SK-N-SH (cell line): ENCODE measurements at regions not wholly inside any gene's neighbourhood (a gene's known extent, or its start where the extent isn't known, plus 50 kb on each side); places are given as distances from the start of the nearest gene placed in this dataset.

Experiments used
- CTCF ChIA-PET: fragments of 300-600, 350-600 bp; formaldehyde crosslinking; extraction: SDS; loops from one replicate; lab custom pipeline; 2021; lab: Yijun Ruan, JAX
- POLR2A ChIA-PET: fragments of 350-600 bp; sonication (Branson Sonifier 250); formaldehyde crosslinking; extraction: SDS; loops from one replicate; lab custom pipeline; 2020; ENCODE audit warnings: antibody characterized with exemption, inconsistent platforms; lab: Yijun Ruan, JAX
- DNase-seq: peaks from one replicate; pipeline ENCODE4 v3.0.0; 2012
- H2AFZ ChIP-seq: fragments of 200-600 bp; sonication (generic); 2 replicates; pipeline ENCODE4 v1.8.1; 2016; ENCODE audit warnings: antibody characterized with exemption, mild to moderate bottlenecking, low read depth
- H3F3A ChIP-seq: fragments of 200-600 bp; sonication (generic); replicated peaks from 2 replicates; pipeline ENCODE3; 2016; ENCODE audit warnings: antibody characterized with exemption, mild to moderate bottlenecking; ENCODE audit not compliant: insufficient read depth
- H3K27ac ChIP-seq, 2 experiments: fragments of 200-500 bp in 1 of 2; fragments of 200-600 bp in 1 of 2; sonication (Bioruptor generic) in 1 of 2; sonication (generic), shearing (Covaris generic) in 1 of 2; 2 replicates each; pipeline versions ENCODE4 v1.5.1 to v1.6.1; 2014 to 2016; ENCODE audit warnings: low read depth in 2 of 2, inconsistent platforms in 1 of 2, low read length in 1 of 2, mild to moderate bottlenecking in 1 of 2, mixed read lengths in 1 of 2
- H3K27me3 ChIP-seq: fragments of 200-600 bp; sonication (generic), shearing (Covaris generic); 2 replicates; pipeline ENCODE4 v1.6.1; 2016; ENCODE audit warnings: mixed run types; ENCODE audit not compliant: insufficient read depth
- H3K36me3 ChIP-seq, 2 experiments: fragments of 200-500 bp in 1 of 2; fragments of 200-600 bp in 1 of 2; sonication (Bioruptor generic) in 1 of 2; sonication (generic) in 1 of 2; replicated peaks in 1 of 2; 2 replicates each; pipeline versions ENCODE3 to v1.5.1; 2014 to 2016; ENCODE audit warnings: low read length in 1 of 2, mild to moderate bottlenecking in 1 of 2; ENCODE audit not compliant: insufficient read depth in 2 of 2, control insufficient read depth in 1 of 2
- H3K4me1 ChIP-seq, 2 experiments: fragments of 200-500 bp in 1 of 2; fragments of 200-600 bp in 1 of 2; sonication (Bioruptor generic) in 1 of 2; sonication (generic), shearing (Covaris generic) in 1 of 2; 2 replicates each; pipeline versions ENCODE4 v1.5.1 to v1.6.1; 2014 to 2016; ENCODE audit warnings: low read depth in 1 of 2, low read length in 1 of 2, mixed run types in 1 of 2; ENCODE audit not compliant: insufficient read depth in 2 of 2, control insufficient read depth in 1 of 2
- H3K4me2 ChIP-seq: fragments of 200-600 bp; sonication (generic), shearing (Covaris generic); 2 replicates; pipeline ENCODE4 v1.6.1; 2017; ENCODE audit warnings: mixed run types
- H3K4me3 ChIP-seq, 2 experiments: fragments of 200-500 bp in 1 of 2; fragments of 200-600 bp in 1 of 2; sonication (Bioruptor generic) in 1 of 2; sonication (generic), shearing (Covaris generic) in 1 of 2; 2 replicates each; pipeline versions ENCODE4 v1.5.1 to v1.8.1; 2014 to 2016; ENCODE audit warnings: low read depth in 2 of 2, inconsistent platforms in 1 of 2, low read length in 1 of 2, mild to moderate bottlenecking in 1 of 2, mixed read lengths in 1 of 2, moderate library complexity in 1 of 2
- H3K79me2 ChIP-seq: fragments of 200-600 bp; sonication (generic); 2 replicates; pipeline ENCODE4 v1.8.1; 2017; ENCODE audit warnings: mild to moderate bottlenecking; ENCODE audit not compliant: insufficient read depth
- H3K9ac ChIP-seq: fragments of 200-600 bp; sonication (generic); 2 replicates; pipeline ENCODE4 v1.6.1; 2017; ENCODE audit warnings: mixed run types
- H3K9me2 ChIP-seq: fragments of 200-600 bp; sonication (generic); 2 replicates; pipeline ENCODE4 v1.6.1; 2017; ENCODE audit warnings: mixed run types
- H3K9me3 ChIP-seq: fragments of 200-600 bp; sonication (generic); 2 replicates; pipeline ENCODE4 v1.6.1; 2017; ENCODE audit warnings: mixed run types, mild to moderate bottlenecking, moderate library complexity
- H4K20me1 ChIP-seq: fragments of 200-600 bp; sonication (generic); 2 replicates; pipeline ENCODE4 v1.6.1; 2017; ENCODE audit warnings: mild to moderate bottlenecking, mixed run types; ENCODE audit not compliant: insufficient read depth
- CTCF ChIP-seq: fragments of 200-600 bp; sonication (generic); IDR thresholded peaks from 2 replicates; pipeline ENCODE4 v1.6.1; 2017; ENCODE audit warnings: antibody characterized with exemption, mild to moderate bottlenecking, moderate library complexity
- EZH2phosphoT487 ChIP-seq: fragments of 200-600 bp; sonication (generic); IDR thresholded peaks from 2 replicates; pipeline ENCODE4 v1.6.1; 2017; ENCODE audit warnings: low read depth, mixed run types, mild to moderate bottlenecking, antibody characterized with exemption, moderate library complexity, borderline replicate concordance
- FOSL2 ChIP-seq: IDR thresholded peaks from 2 replicates; pipeline ENCODE4 v1.4.0; 2012; ENCODE audit warnings: low read depth, mild to moderate bottlenecking, moderate library complexity, borderline replicate concordance
- FOXM1 ChIP-seq: IDR thresholded peaks from 2 replicates; pipeline ENCODE4 v1.4.0; 2012; ENCODE audit warnings: low read depth, mild to moderate bottlenecking
- GABPA ChIP-seq: IDR thresholded peaks from 2 replicates; pipeline ENCODE4 v1.4.0; 2012; ENCODE audit warnings: low read depth, mild to moderate bottlenecking
- GATA2 ChIP-seq: sonication (generic); formaldehyde crosslinking; IDR thresholded peaks from 2 replicates; pipeline ENCODE4 v1.5.0; 2020; ENCODE audit warnings: mild to moderate bottlenecking, missing genetic modification reagents
- IRF3 ChIP-seq: fragments of 150-350 bp; IDR thresholded peaks from 2 replicates; pipeline ENCODE4 v1.6.1; 2016; ENCODE audit warnings: mild to moderate bottlenecking, low read depth, low read length
- JUND ChIP-seq: IDR thresholded peaks from 2 replicates; pipeline ENCODE4 v1.4.0; 2012
- MAX ChIP-seq: IDR thresholded peaks from 2 replicates; pipeline ENCODE4 v1.4.0; 2012; ENCODE audit warnings: low read depth
- MEF2A ChIP-seq: IDR thresholded peaks from 2 replicates; pipeline ENCODE4 v1.4.0; 2012; ENCODE audit warnings: low read depth, borderline replicate concordance
- NFIC ChIP-seq: IDR thresholded peaks from 2 replicates; pipeline ENCODE4 v1.4.0; 2012; ENCODE audit warnings: borderline replicate concordance
- NRF1 ChIP-seq: IDR thresholded peaks from 2 replicates; pipeline ENCODE4 v1.6.1; 2012; ENCODE audit warnings: low read depth, mild to moderate bottlenecking, low read length
- POLR2AphosphoS5 ChIP-seq: IDR thresholded peaks from 2 replicates; pipeline ENCODE4 v1.6.1; 2012; ENCODE audit warnings: low read depth, low read length
- TCF12 ChIP-seq: IDR thresholded peaks from 2 replicates; pipeline ENCODE4 v1.4.0; 2012
- TEAD4 ChIP-seq: IDR thresholded peaks from 2 replicates; pipeline ENCODE4 v1.4.0; 2012; ENCODE audit warnings: mild to moderate bottlenecking, borderline replicate concordance; ENCODE audit not compliant: insufficient read depth
- USF1 ChIP-seq: IDR thresholded peaks from 2 replicates; pipeline ENCODE4 v1.4.0; 2012; ENCODE audit warnings: low read depth, borderline replicate concordance
- YY1 ChIP-seq: IDR thresholded peaks from 2 replicates; pipeline ENCODE4 v1.4.0; 2012; ENCODE audit warnings: low read depth, mild to moderate bottlenecking
- ZBTB33 ChIP-seq: IDR thresholded peaks from 2 replicates; pipeline ENCODE4 v1.4.0; 2012; ENCODE audit warnings: low read depth, borderline replicate concordance
- WGBS: methylation state at CpG from one replicate; pipeline ENCODE4 v1.1.6; 2017; ENCODE audit warnings: low lambda C conversion rate; 5-methylcytosine and 5-hydroxymethylcytosine counted together

- ChIA-PET CTCF (no interaction called here), POLR2A (no interaction called here)
- H3K27ac ChIP-seq: no peak overlapping the region
- no peak overlapping the region for H3K4me2 ChIP-seq
- DNase-seq: no peak
- no peaks in the 10 kb centered on the region for H3F3A ChIP-seq
- H3K27me3 ChIP-seq: no peaks in the 10 kb centered on the region
- TF ChIP-seq MEF2A: no peak
- no peak for TF ChIP-seq NRF1
- no peak for TF ChIP-seq NFIC
- TF ChIP-seq MAX: no peak
- TF ChIP-seq FOSL2: no peak
- no peak for TF ChIP-seq IRF3
- no peak for TF ChIP-seq GATA2 (CRISPR knock-in tag)
- TF ChIP-seq FOXM1: no peak
- no peak for TF ChIP-seq GABPA
- TF ChIP-seq TCF12: no peak
- no peak for TF ChIP-seq ZBTB33
- TF ChIP-seq JUND: no peak
- TF ChIP-seq YY1: no peak
- TF ChIP-seq CTCF: no peak
- no peak for TF ChIP-seq POLR2AphosphoS5
- TF ChIP-seq TEAD4: no peak
- no peak for TF ChIP-seq EZH2phosphoT487
- TF ChIP-seq USF1: no peak
- H3K79me2 ChIP-seq: no peaks in the 10 kb centered on the region
- H3K9ac ChIP-seq: no peak overlapping the region
- H3K9me3 ChIP-seq: no peaks in the 10 kb centered on the region
- no peak overlapping the region for H3K4me3 ChIP-seq
- H4K20me1 ChIP-seq: no peaks in the 10 kb centered on the region
- no peak overlapping the region for H2AFZ ChIP-seq
- no peaks in the 10 kb centered on the region for H3K36me3 ChIP-seq
- no peaks in the 10 kb centered on the region for H3K9me2 ChIP-seq
- 89% methylated on average over 8 of the region's 9 CpGs for WGBS
- H3K4me1 ChIP-seq: no peaks in the 10 kb centered on the region
Measured at GRCh38 chr2:201551901-201552300, 91.4 kb downstream of the TMEM237 start.
